Hippocampal formation (tissue), 2 donors: ENCODE measurements at regions not wholly inside any gene's neighbourhood (a gene's known extent, or its start where the extent isn't known, plus 50 kb on each side); places are given as distances from the start of the nearest gene placed in this dataset.

Experiments used
- DNase-seq, 2 donors: peaks; one replicate each; lab custom pipeline; 2025; lab: John Stamatoyannopoulos, UW

GRCh38 chr6:1123386-1124375 lies 188.2 kb upstream of the FOXQ1 start:
- no peak for DNase-seq

- DNase-seq, result no peak
These were observed 189.8 kb upstream of the FOXQ1 start for GRCh38 chr6:1122083-1122482.

DNA sequence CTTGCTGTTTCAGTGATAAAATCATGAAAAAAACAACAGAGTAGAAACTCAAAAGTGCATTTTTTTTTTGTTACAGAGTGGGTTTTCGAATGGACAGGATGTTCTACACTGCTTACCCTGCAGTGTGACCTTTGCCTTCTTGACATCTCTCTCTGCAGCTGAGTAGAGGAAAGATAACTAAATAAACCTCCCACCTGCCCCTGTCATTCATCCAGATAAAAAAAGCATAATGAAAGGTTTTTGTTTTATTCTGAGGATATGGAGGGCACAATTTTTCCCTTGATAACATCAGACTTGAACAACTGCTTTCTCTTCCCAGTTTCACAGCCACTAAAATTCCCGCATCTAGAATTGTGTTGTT lies 193.6 kb upstream of the FOXQ1 start:
- no peak for DNase-seq

DNA sequence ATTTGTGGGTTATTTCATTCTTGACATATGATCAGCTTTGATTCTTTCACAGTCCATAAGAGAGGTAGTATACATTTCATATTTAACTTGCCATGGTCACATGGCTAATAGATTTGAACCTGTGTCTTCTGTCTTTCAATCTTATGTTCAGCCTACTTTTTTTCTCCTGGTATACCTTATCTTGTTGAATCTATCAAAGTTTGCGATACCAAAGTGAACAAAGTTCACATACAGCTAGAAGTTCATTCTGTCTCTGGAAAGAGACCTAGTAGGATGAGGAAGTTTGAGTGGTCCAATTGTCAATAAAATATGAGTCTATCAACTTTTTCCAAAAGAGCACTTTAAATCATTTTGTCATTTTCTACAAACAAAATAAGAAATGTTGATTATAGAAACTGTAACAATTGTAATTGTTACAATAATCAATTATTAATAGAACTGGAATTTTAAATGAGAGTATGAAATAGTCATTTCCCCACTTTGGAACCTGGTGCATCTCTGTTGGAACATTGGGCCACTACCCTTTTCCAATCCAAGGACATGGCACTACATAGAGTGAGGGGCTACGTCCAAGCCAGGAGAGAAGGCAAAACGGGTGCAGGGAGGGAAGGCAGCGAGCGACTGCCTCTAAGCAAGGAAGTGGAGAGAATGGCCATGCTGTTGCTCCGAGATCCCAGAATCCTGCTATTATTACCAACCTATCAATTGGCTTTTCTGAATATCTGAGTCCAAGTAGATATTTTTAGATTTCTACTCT lies 194.2 kb upstream of the FOXQ1 start:
- DNase-seq, result no peak

- no peak for DNase-seq
These were observed 195.7 kb upstream of the FOXQ1 start for GRCh38 chr6:1116149-1116548.

GRCh38 chr6:1113916-1114540 lies 197.9 kb upstream of the FOXQ1 start:
- no peak for DNase-seq

GRCh38 chr6:1111361-1111760 lies 200.5 kb upstream of the FOXQ1 start:
- DNase-seq, result no peak

DNA sequence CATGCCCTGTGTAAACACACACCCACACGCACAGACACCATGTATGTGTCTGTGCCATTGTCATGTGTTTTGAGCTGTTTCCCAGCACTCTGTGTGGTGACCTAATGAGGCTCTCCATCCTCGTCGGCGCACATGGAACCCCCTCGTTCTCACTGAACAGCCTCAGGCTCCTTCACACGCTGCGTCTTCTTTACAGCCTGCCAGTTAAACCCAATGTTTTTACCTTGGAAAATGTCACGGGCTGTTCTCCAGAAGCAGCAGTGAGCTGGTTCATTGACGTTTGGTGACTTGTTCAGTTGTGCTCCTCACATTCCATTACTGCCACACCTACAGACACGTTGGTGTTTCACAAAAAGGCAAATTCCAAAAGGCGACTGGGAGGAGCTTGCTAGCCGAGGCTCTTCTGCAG lies 201.0 kb upstream of the FOXQ1 start:
- DNase-seq, result no peak

DNA sequence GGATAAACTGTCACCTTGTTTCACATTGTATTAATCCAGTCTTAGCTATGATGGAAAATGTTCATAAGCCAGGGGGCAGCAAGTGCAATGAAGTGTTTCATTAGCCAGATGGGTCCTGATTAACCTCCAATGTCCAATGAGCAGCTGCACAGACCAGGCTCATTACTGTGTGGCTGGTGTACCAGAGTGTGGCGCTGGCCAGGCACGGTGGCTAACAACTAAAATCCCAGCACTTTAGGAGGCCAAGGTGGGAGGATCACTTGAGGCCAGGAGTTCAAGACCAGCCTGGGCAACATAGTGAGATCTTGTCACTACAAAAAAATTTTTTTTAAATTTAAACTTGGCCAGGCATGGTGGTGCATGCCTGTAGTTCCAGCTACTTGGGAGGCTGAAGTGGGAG lies 201.7 kb upstream of the FOXQ1 start:
- DNase-seq, result no peak

DNA sequence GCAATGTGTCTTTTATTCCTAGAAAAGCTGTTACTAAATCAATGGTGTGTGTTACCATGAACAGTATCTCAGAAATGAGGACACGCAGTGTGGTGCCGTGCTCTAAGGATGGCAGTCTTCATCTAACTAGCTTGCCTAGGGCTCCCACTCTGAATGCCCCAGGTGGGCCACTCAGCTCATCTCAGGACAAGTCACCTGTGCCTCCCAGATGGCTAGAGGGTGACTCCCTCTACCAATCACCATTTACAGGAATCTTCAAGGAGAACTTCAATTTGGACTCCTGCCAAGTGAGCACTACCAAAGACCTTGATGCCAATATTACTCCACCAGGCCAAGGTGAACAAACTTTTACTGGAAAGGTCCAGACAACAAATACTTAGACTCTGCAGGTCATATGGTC lies 202.8 kb upstream of the FOXQ1 start:
- no peak for DNase-seq

DNA sequence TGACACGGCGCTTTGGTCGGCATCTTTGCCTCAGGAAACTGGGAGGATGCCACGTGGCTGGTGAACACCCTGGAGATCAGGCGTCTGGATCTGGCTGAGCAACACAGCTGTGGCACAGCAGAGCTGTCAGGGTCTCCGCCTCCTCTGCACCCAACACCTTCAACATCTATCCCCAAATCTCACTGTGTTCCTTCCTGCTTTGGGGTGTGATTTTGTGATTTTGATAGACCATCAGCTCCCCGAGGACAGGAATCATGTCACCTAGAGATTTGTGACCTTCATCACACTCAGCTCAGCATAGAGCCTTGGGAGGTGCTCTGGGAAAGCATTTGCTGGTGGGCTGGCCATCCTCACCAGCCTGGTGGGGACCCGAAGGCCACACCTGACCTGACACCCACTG lies 203.7 kb upstream of the FOXQ1 start:
- DNase-seq, result no peak

- DNase-seq, result no peak
These were observed 204.3 kb upstream of the FOXQ1 start for GRCh38 chr6:1107578-1107977.

GRCh38 chr6:1105833-1106400 lies 206.0 kb upstream of the FOXQ1 start:
- no peak for DNase-seq

- no peak for DNase-seq
These were observed 206.8 kb upstream of the FOXQ1 start for GRCh38 chr6:1104988-1105670.

DNA sequence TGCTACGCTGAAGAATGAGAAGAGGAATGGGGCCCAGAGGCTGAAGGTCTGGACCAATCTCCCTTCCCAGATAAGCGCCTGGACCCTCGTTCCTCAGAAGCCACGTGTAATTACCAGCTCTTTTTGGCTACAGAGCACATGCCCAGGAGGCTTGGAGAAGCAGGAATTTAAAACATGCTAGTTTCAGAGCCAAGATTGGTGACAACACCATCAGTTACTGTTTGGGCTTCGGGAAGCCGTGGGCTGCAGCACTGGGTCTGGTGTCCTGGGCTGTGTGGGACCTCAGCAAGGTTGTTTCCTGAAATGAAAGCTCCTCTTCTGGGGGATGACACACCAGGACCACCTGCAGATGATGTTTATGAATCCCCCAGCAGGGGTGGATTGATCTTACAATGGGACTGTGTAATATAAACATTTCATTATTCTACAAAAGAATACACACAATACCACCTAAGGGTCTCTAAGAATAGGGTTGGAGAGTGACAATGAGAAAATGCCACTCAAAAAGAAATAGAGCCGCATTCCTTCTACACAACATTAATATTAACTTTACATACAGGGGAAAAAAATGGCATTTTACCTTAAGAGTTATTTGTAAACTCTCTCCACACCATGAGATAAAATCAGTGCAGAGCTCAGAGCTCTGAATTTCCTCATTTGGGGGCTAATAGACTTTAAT lies 207.8 kb upstream of the FOXQ1 start:
- DNase-seq, result no peak

DNA sequence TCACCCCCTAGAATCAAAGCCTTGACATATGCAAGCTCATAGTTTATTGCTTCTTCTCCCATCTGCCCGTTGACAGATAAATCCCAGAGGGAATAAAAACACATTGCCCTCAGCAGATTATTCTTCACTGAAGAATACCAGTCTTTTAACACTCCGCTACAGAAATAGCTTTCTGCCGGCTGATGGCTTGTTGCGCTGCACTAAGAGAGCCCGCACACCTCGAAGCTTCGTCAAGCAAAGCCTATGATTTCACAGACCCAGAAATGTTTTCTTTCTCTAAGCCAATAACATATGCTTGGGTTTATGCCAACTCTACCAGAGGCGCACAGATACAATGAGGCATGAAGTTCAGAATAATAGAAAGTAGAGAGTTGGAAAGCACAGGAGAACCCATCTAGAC lies 208.9 kb upstream of the FOXQ1 start:
- no peak for DNase-seq

DNA sequence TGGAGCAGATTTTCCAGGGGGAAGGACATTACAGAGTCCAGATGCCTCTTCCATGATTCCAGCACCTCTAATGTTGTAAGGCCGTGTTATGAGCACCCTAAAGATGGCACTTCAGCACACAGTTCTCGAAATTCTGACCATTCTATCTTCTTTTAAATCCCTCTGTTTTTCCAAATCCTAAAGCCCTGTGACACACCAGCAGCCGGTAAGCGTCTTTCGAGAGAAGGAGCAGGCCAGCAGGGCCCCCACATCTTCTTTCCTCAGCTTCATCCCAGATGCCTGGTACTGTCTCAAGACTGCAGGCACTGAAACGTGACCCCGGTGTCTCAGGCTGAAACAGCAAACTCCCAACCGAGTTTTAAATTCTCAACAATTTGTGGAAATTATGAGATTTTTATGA lies 211.6 kb upstream of the FOXQ1 start:
- no peak for DNase-seq

GRCh38 chr6:1099264-1099663 lies 212.6 kb upstream of the FOXQ1 start:
- no peak for DNase-seq

DNA sequence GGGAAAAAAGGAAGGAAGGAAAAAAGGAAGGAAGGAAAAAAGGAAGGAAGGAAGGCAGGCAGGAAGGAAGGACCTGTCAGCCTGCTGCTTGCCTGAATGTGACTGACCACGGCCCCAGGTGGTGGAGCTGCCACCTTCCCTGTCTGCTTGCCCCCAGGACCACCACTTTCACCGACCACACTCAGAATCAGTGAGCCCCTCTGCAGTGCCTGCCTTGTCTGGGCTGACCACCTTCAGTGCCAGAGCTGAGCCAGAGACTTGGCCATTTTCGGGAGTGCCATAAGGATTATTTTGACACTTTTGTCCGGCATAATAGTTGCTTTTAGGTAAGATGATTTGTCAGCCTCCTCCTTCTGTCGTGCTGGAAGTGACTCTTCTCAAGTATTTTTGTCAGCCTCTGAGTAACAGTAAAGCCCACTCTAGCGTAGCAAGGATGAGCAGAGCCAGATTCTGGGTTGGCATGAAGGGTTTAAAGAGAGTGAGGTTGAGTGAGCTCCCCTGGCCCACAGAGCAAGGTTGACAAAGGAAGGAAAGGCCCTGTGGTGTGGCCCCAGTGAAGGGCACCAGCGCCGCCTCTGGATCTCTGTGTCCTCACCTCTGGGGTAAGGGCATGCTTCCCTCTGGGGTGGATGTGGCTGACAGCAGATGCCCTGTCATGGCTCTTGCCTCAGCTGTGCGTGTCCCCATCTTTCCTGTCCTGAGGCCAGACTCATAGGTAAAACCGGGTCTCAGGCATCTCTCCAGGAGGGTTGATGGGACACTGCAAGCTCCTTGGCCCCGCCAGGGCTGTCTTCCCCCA lies 214.7 kb upstream of the FOXQ1 start:
- no peak for DNase-seq

- DNase-seq, result no peak
These were observed 217.6 kb upstream of the FOXQ1 start for GRCh38 chr6:1094306-1094705.
